Calu3 (cell line): ENCODE measurements at regions not wholly inside any gene's neighbourhood (a gene's known extent, or its start where the extent isn't known, plus 50 kb on each side); places are given as distances from the start of the nearest gene placed in this dataset.

Source experiments
- BruUV-seq: library from RNA; stranded (reverse); fragments of 400-500 nt; replicated peaks from 2 replicates; lab custom pipeline; 2021; lab: Mats Ljungman, UMichigan
- CTCF ChIA-PET: fragments of 300-600 bp; sonication (Branson Sonifier 250); formaldehyde crosslinking; loops from one replicate; lab custom pipeline; 2022; ENCODE audit warnings: antibody characterized with exemption; lab: Charles Lee
- DNase-seq: peaks from one replicate; pipeline ENCODE4 v3.0.0; 2022
- H3K27ac Mint-ChIP-seq: one replicate; pipeline ENCODE4 v1.8.0; 2022; ENCODE audit warnings: mixed read lengths; ENCODE audit not compliant: unreplicated experiment
- H3K27me3 Mint-ChIP-seq: one replicate; pipeline ENCODE4 v1.8.0; 2022; ENCODE audit warnings: mixed read lengths; ENCODE audit not compliant: unreplicated experiment
- H3K36me3 Mint-ChIP-seq: one replicate; pipeline ENCODE4 v1.8.0; 2022; ENCODE audit warnings: mild to moderate bottlenecking, moderate library complexity, mixed read lengths; ENCODE audit not compliant: insufficient read depth, unreplicated experiment
- H3K4me1 Mint-ChIP-seq: one replicate; pipeline ENCODE4 v1.8.0; 2022; ENCODE audit warnings: mild to moderate bottlenecking, low read depth, mixed read lengths; ENCODE audit not compliant: unreplicated experiment
- H3K4me3 Mint-ChIP-seq: one replicate; pipeline ENCODE4 v1.8.0; 2022; ENCODE audit warnings: mild to moderate bottlenecking, low read depth, moderate library complexity, mixed read lengths; ENCODE audit not compliant: unreplicated experiment
- H3K9me3 Mint-ChIP-seq: one replicate; pipeline ENCODE4 v1.8.0; 2022; ENCODE audit warnings: low read depth, mixed read lengths; ENCODE audit not compliant: unreplicated experiment
- CTCF ChIP-seq: fragments of 200-600 bp; IDR thresholded peaks from one replicate; pipeline ENCODE4 v1.8.0; 2022; ENCODE audit warnings: antibody characterized with exemption; ENCODE audit not compliant: unreplicated experiment
- intact Hi-C: fragments of 100-400 bp; cut with micrococcal nuclease; formaldehyde crosslinking; loops from one replicate; pipeline ENCODE4 v1.10.0; 2022; ENCODE audit not compliant: unreplicated experiment

GRCh38 chr7:112995059-112995824, 91.4 kb downstream of the GPR85 start:
- no peak overlapping the region for H3K27ac Mint-ChIP-seq
- H3K4me1 Mint-ChIP-seq: no peaks in the 10 kb centered on the region
- no peaks in the 10 kb centered on the region for H3K36me3 Mint-ChIP-seq
- no peak overlapping the region for H3K4me3 Mint-ChIP-seq
- BruUV-seq: no TSS peak
- DNase-seq: no peak
- CTCF ChIA-PET: no interaction called here
- TF ChIP-seq CTCF: no peak
- intact Hi-C loops: no loop called here
- no peaks in the 10 kb centered on the region for H3K27me3 Mint-ChIP-seq
- H3K9me3 Mint-ChIP-seq: no peaks in the 10 kb centered on the region

GRCh38 chr7:112994656-112995055, 92.0 kb downstream of the GPR85 start:
- CTCF ChIA-PET: no interaction called here
- H3K27ac Mint-ChIP-seq: no peak overlapping the region
- no peak for TF ChIP-seq CTCF
- no peaks in the 10 kb centered on the region for H3K4me1 Mint-ChIP-seq
- no peaks in the 10 kb centered on the region for H3K9me3 Mint-ChIP-seq
- no peaks in the 10 kb centered on the region for H3K36me3 Mint-ChIP-seq
- BruUV-seq: no TSS peak
- no peak overlapping the region for H3K4me3 Mint-ChIP-seq
- intact Hi-C loops: no loop called here
- H3K27me3 Mint-ChIP-seq: no peaks in the 10 kb centered on the region
- no peak for DNase-seq

- peaks cover 2% of the 10 kb centered on the region for H3K9me3 Mint-ChIP-seq
- no peak overlapping the region for H3K27ac Mint-ChIP-seq
- BruUV-seq: no TSS peak
- CTCF ChIA-PET: interaction anchor here (0.6 kb wide), 1 partner anchor 399 kb away, joined by 5 read pairs; no protein-coding TSS in a partner anchor
- no peaks in the 10 kb centered on the region for H3K4me1 Mint-ChIP-seq
- no peaks in the 10 kb centered on the region for H3K36me3 Mint-ChIP-seq
- H3K4me3 Mint-ChIP-seq: no peak overlapping the region
- no peaks in the 10 kb centered on the region for H3K27me3 Mint-ChIP-seq
- TF ChIP-seq CTCF: no peak
- DNase-seq: no peak
- intact Hi-C loops: no loop called here
Measured at GRCh38 chr7:112990624-112991023, 96.0 kb downstream of the GPR85 start.

GRCh38 chr7:112989531-112989930, 97.1 kb downstream of the GPR85 start:
- Mint-ChIP-seq H3K4me1 (no peaks in the 10 kb centered on the region), H3K4me3 (no peak overlapping the region), H3K27me3 (no peaks in the 10 kb centered on the region), H3K27ac (no peak overlapping the region), H3K9me3 (peaks cover 2% of the 10 kb centered on the region), H3K36me3 (no peaks in the 10 kb centered on the region)
- CTCF ChIA-PET: no interaction called here
- no peak for DNase-seq
- no peak for TF ChIP-seq CTCF
- BruUV-seq: no TSS peak
- intact Hi-C loops: no loop called here
